GM23338 (cell line): ENCODE measurements at regions not wholly inside any gene's neighbourhood (a gene's known extent, or its start where the extent isn't known, plus 50 kb on each side); places are given as distances from the start of the nearest gene placed in this dataset.

ENCODE experiments used
- ATAC-seq: fragments of 200-7000 bp; cut with Tn5 transposase; 3 replicates; pipeline ENCODE4 v1.9.1; 2020
- DNase-seq: peaks from one replicate; pipeline ENCODE4 v3.0.0-alpha.2; 2015; ENCODE audit warnings: low spot score
- H2AFZ ChIP-seq: fragments of 200-600 bp; sonication (generic); 2 replicates; pipeline ENCODE4 v1.8.0; 2016; ENCODE audit warnings: antibody characterized with exemption, mild to moderate bottlenecking, moderate library complexity
- H3F3A ChIP-seq: fragments of 200-600 bp; sonication (generic); replicated peaks from 2 replicates; pipeline ENCODE4 v1.8.0; 2017; ENCODE audit warnings: antibody characterized with exemption, mixed run types, low read depth
- H3K27ac ChIP-seq: fragments of 200-600 bp; sonication (generic); 2 replicates; pipeline ENCODE4 v1.6.1; 2016; ENCODE audit warnings: low read depth
- H3K27me3 ChIP-seq: fragments of 200-600 bp; sonication (generic); 2 replicates; pipeline ENCODE4 v1.8.0; 2016; ENCODE audit warnings: mild to moderate bottlenecking, mixed run types, moderate library complexity; ENCODE audit not compliant: insufficient read depth
- H3K36me3 ChIP-seq: fragments of 200-600 bp; sonication (generic); 2 replicates; pipeline ENCODE4 v1.8.0; 2016; ENCODE audit warnings: mild to moderate bottlenecking; ENCODE audit not compliant: insufficient read depth
- H3K4me1 ChIP-seq: fragments of 200-600 bp; sonication (generic); 2 replicates; pipeline ENCODE4 v1.8.0; 2016; ENCODE audit warnings: mild to moderate bottlenecking, moderate library complexity; ENCODE audit not compliant: insufficient read depth
- H3K4me2 ChIP-seq: fragments of 200-600 bp; sonication (generic); 2 replicates; pipeline ENCODE4 v1.7.1; 2017; ENCODE audit warnings: mixed run types
- H3K4me3 ChIP-seq: fragments of 200-600 bp; sonication (generic); 2 replicates; pipeline ENCODE4 v1.6.1; 2016; ENCODE audit warnings: mixed run types
- H3K79me2 ChIP-seq: fragments of 200-600 bp; sonication (generic); replicated peaks from 2 replicates; pipeline ENCODE4 v1.8.0; 2017; ENCODE audit warnings: mild to moderate bottlenecking; ENCODE audit not compliant: insufficient read depth
- H3K9me2 ChIP-seq: fragments of 200-600 bp; sonication (generic); 2 replicates; pipeline ENCODE4 v1.8.0; 2017; ENCODE audit not compliant: insufficient read depth
- H4K20me1 ChIP-seq: fragments of 200-600 bp; sonication (generic); replicated peaks from 2 replicates; pipeline ENCODE4 v1.8.0; 2017; ENCODE audit warnings: mild to moderate bottlenecking; ENCODE audit not compliant: insufficient read depth
- H3K27ac Mint-ChIP-seq: 2 replicates; pipeline ENCODE4 v1.8.0; 2020; ENCODE audit warnings: inconsistent platforms, mild to moderate bottlenecking, moderate library complexity, mixed read lengths
- H3K27me3 Mint-ChIP-seq: 3 replicates; pipeline ENCODE4 v1.8.0; 2022; ENCODE audit warnings: low read depth, mild to moderate bottlenecking, moderate library complexity, mixed read lengths, inconsistent platforms; ENCODE audit not compliant: insufficient read depth, poor library complexity
- H3K36me3 Mint-ChIP-seq: 3 replicates; pipeline ENCODE4 v1.8.0; 2021; ENCODE audit warnings: low read depth, mild to moderate bottlenecking, inconsistent platforms, moderate library complexity, mixed read lengths
- H3K4me1 Mint-ChIP-seq: 3 replicates; pipeline ENCODE4 v1.8.0; 2020; ENCODE audit warnings: mild to moderate bottlenecking, inconsistent platforms, mixed read lengths
- H3K4me3 Mint-ChIP-seq: 3 replicates; pipeline ENCODE4 v1.8.0; 2021; ENCODE audit warnings: moderate library complexity, mild to moderate bottlenecking, inconsistent platforms, mixed read lengths
- H3K9me3 Mint-ChIP-seq: 3 replicates; pipeline ENCODE4 v1.8.0; 2020; ENCODE audit warnings: moderate library complexity, mild to moderate bottlenecking, inconsistent platforms, mixed read lengths
- CREB1 ChIP-seq: fragments of 250-450 bp; sonication (Bioruptor Pico); IDR thresholded peaks from 2 replicates; pipeline ENCODE4 v1.5.0; 2020; ENCODE audit warnings: low read depth, mild to moderate bottlenecking, moderate library complexity
- CTCF ChIP-seq, 2 experiments: fragments of 200-600 bp in 1 of 2; sonication (generic) in 1 of 2; conservative IDR thresholded peaks; 2 replicates each; pipeline versions ENCODE4 v1.5.1 to v1.6.1; 2016 to 2017; ENCODE audit warnings: antibody characterized with exemption in 2 of 2, low read depth in 2 of 2, mild to moderate bottlenecking in 2 of 2, moderate library complexity in 1 of 2
- EZH2 ChIP-seq: fragments of 200-600 bp; sonication (generic); IDR thresholded peaks from one replicate; pipeline ENCODE4 v1.8.0; 2017; ENCODE audit warnings: antibody characterized with exemption, mild to moderate bottlenecking, low read depth; ENCODE audit not compliant: unreplicated experiment
- EZH2phosphoT487 ChIP-seq: fragments of 200-600 bp; sonication (generic); IDR thresholded peaks from one replicate; pipeline ENCODE4 v1.8.1; 2018; ENCODE audit warnings: antibody characterized with exemption; ENCODE audit not compliant: unreplicated experiment
- NANOG ChIP-seq: IDR thresholded peaks from 2 replicates; pipeline ENCODE4 v1.6.1; 2016; ENCODE audit warnings: antibody characterized with exemption, borderline replicate concordance
- POLR2AphosphoS5 ChIP-seq: IDR thresholded peaks from 2 replicates; pipeline ENCODE4 v1.6.1; 2016; ENCODE audit warnings: antibody characterized with exemption, low read depth
- REST ChIP-seq: IDR thresholded peaks from one replicate; pipeline ENCODE4 v1.6.1; 2018; ENCODE audit warnings: antibody characterized with exemption; ENCODE audit not compliant: unreplicated experiment
- ZNF331 ChIP-seq: fragments of 250-450 bp; sonication (Bioruptor Pico); IDR thresholded peaks from 2 replicates; pipeline ENCODE4 v1.5.0; 2020; ENCODE audit warnings: low read depth, mild to moderate bottlenecking, moderate library complexity
- ZNF462 ChIP-seq: fragments of 250-450 bp; sonication (Bioruptor Pico); IDR thresholded peaks from 2 replicates; pipeline ENCODE4 v1.5.0; 2020; ENCODE audit warnings: mild to moderate bottlenecking, moderate library complexity

- TF ChIP-seq CTCF (conservative IDR thresholded peaks at IDR 0.05; ENCODE audit: low read depth in 2 of 2) (no peak), REST (no peak)
Measured at GRCh38 chr3:80010021-80010571, 242.3 kb upstream of the ROBO1 start (continued).

- Histone ChIP-seq H3K79me2 (no peaks in the 10 kb centered on the region), H3K4me3 (no peak overlapping the region), H3K4me1 (no peaks in the 10 kb centered on the region), H2AFZ (no peak overlapping the region), H3K36me3 (no peaks in the 10 kb centered on the region), H3F3A (no peaks in the 10 kb centered on the region), H3K9me2 (no peaks in the 10 kb centered on the region), H4K20me1 (no peaks in the 10 kb centered on the region), H3K27me3 (no peaks in the 10 kb centered on the region), H3K4me2 (no peak overlapping the region), H3K27ac (no peak overlapping the region)
- DNase-seq (no peak), ATAC-seq (no peak)
- Mint-ChIP-seq H3K4me3 (no peak overlapping the region), H3K27ac (no peak overlapping the region), H3K27me3 (no peaks in the 10 kb centered on the region), H3K36me3 (no peaks in the 10 kb centered on the region), H3K9me3 (no peaks in the 10 kb centered on the region), H3K4me1 (peaks cover 12% of the 10 kb centered on the region; the same call in 2 of the 3 replicates)
- TF ChIP-seq EZH2phosphoT487 (no peak), NANOG (no peak), ZNF462 (CRISPR knock-in tag) (no peak), CTCF (conservative IDR thresholded peaks at IDR 0.05; ENCODE audit: low read depth in 2 of 2) (no peak), ZNF331 (no peak), EZH2 (no peak), CREB1 (no peak), POLR2AphosphoS5 (no peak)
Measured at GRCh38 chr3:80007522-80007921, 239.7 kb upstream of the ROBO1 start.
